ENCODE measurements at regions not wholly inside any gene's neighbourhood (a gene's known extent, or its start where the extent isn't known, plus 50 kb on each side); places are given as distances from the start of the nearest gene placed in this dataset.
"Not testable (repeated sequence)": the region's sequence is repeated elsewhere in the genome, so short reads cannot be mapped to it uniquely, and the experiment has no call there.

- DNase-seq: no peak
These were observed 111.0 kb upstream of the TMEM170B start for GRCh38 chr6:11426571-11426970.

GRCh38 chr6:11425876-11426275, 111.7 kb upstream of the TMEM170B start:
- no peak for DNase-seq

DNA sequence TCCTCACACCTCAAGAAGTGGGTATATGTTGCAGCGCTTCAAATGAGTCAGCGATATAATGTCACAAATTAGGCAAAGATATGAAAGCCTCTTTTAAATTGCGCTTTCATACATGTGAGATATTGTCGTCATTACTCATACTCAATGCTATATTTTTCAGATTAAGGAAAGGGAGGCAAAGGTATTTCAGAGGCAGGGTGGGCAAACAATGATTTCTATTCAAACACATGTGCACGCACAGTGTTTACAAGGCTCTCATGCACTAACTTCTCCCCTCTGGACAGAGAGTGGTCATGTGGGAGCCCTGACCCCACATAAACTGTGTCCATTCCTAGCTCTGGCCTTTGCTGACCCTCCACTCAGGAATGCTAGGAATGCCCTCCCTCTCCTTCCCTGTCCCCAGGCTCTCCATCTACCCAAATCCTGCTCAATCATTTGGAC, 112.1 kb upstream of the TMEM170B start:
- DNase-seq: no peak

- no peak for DNase-seq
These were observed 113.0 kb upstream of the TMEM170B start for GRCh38 chr6:11424395-11425034.

DNA sequence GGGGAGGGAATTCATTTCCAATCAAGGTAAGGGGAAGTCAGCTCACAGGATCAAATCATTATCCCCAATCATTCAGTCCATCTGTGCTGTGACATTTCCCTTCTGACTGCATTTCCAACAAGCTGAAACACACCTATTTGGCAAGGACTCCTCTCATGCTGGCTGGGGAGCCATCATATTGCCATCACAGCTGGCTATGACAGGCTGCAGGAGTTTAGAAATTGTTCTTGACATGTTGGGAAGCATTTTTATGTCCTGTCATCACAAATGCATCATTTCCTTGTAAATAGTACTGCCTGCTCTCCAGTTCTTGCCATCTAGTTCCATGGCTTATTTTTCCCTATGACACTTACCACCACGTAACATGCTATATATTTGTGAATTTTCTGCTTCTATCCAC, 113.9 kb upstream of the TMEM170B start:
- DNase-seq: no peak

DNA sequence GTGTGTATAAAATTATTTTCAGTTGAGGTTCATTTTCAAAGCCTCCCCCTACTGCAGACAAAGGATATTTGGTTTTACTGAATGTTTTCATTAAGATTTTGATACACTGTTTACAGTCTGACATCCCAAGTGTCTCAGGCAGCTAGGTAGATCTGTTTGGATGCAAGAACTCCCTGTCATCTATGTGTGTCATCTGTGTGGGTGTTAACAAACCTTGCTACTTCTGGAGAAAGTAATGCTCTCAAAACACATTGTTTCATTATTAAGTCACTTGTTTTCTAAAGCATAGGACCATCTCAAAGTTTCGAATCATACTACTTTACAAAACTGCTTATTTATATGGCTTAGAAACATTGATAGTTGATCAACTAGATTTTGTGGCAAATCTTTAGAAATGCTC, 114.5 kb upstream of the TMEM170B start:
- DNase-seq: no peak

DNA sequence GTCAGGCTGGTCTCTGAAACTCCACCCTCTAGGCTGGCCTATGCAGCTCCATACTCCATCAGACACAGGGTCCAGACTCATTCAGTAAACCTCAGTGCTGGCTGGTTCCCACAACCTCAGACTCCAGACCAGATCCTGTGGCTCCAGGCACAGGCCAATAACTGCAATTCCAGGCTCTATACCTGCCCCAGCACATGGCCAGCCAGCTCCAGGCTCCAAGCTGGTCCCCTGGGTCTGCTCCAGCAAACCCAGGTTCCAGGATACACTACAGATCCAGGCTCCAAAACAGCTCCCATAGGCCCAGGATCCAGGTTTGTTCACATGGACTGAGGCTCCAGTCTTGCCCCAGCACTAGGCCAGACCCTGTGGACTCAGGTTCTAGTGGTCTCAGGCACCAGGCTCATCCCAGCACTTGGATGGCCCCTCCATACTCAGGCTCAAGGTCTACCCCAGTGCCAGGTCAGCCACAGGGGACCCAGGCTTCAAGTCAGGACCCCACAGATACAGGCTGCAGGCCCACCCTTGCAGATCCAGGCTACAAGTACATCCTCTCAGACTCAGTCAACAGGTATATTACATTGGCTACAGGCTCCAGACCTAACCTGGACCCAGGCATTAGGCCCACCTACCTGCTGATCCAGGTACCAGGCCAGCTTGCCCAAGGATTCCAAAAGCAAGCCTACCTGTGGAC, 117.6 kb upstream of the TMEM170B start:
- no peak for DNase-seq

DNA sequence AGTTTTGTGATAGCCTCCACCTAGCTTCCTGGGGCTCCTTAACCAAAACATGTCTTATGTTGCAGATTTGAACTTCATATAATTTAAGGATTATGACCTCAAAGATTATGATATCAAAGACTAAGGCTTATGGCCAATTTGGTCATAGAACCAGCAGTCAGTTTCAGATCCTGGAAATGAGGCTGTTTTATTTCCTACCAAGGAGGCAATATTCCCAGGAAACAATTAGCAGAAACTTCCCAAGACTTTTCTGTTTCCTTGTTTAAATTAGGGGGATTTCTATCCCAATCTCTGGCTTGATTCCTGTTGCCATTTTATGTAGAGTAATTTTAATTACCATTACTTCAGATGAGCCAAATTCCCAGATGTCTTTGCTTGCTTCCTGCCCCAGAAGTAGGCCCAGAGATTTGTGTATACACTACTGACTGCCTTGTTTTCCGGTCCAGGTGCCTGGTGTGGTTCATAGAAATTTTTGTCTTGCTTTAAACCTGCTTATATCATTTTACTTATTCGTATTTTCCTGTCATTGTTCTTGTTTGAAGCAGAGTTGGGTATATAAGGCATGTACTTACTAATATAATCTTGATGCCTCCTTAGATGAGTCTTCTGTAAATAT, 119.2 kb upstream of the TMEM170B start:
- no peak for DNase-seq

DNA sequence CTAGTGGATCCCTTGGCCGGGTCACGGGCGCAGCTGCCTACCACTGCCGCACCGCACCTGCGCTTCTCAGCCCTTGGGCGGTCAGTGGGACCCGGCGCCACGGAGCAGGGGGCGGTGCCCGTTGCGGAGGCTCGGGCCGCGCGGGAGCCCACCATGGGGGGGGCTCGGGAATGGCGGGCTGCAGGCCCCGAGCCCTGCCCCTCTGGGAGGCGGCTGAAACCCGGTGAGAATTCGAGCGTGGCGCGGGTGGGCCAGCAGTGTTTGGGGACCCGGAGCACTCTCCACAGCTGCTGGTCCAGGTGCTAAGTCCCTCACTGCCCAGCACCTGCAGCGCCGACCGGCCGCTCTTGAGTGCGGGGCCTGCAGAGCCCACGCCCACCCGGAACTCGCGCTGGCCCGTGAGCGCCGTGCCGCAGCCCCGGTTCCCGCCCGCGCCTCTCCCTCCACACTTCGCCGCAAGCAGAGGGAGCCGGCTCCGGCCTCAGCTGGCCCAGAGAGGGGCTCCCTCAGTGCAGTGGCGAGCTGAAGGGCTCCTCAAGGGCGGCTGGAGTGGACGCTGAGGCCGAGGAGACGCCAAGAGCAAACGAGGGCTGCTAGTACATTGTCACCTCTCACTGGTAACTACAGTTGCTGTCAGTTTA, 120.5 kb upstream of the TMEM170B start:
- no peak for DNase-seq

- not testable (repeated sequence) for DNase-seq
These were observed 121.2 kb upstream of the TMEM170B start for GRCh38 chr6:11416099-11416935.

DNA sequence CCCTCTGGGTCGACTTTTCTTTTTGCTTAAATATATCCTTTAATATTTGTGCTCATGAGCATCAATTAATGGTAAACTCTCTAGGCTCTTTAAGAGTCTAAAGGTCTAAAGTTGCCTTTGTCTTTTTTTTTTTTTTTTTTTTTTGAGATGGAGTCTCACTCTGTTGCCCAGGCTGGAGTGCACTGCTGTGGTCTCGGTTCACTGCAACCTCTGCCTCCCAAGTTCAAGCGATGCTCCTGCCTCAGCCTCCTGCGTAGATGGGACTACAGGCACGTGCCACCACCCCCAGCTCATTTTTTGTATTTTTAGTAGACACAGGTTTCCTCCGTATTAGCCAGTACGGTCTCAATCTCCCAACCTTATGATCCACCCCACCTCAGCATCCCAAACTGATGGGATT, 122.0 kb upstream of the TMEM170B start:
- DNase-seq: no peak

GRCh38 chr6:11414176-11414963, 123.2 kb upstream of the TMEM170B start:
- peak in 4 of 5 donors; percentile 22 to 76 (median 38) for DNase-seq

DNA sequence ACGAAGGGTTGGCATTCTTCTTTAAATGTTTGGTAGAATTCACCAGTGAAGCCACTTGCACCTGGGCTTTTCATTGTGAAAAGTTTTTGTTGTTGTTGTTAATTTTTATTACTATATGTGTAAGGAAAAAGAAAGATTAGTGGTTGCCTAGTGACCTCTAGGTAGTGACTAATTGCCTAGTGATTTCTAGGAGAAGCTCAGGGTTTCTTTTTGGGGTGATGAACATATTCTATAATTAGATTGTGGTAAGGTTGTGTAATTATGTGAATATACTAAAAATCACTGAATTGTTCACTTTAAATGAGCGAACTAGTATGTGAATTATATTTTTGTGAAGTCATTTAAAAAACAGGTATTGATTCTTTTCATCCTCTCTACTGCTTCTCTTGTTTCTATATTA, 123.8 kb upstream of the TMEM170B start:
- peak in 1 of 5 donors; percentile 17 for DNase-seq

- peak in 1 of 5 donors; percentile 75 for DNase-seq
These were observed 124.3 kb upstream of the TMEM170B start for GRCh38 chr6:11413117-11413687.

- peak in 1 of 5 donors; percentile 77 for DNase-seq
These were observed 124.9 kb upstream of the TMEM170B start for GRCh38 chr6:11412616-11413015.

DNA sequence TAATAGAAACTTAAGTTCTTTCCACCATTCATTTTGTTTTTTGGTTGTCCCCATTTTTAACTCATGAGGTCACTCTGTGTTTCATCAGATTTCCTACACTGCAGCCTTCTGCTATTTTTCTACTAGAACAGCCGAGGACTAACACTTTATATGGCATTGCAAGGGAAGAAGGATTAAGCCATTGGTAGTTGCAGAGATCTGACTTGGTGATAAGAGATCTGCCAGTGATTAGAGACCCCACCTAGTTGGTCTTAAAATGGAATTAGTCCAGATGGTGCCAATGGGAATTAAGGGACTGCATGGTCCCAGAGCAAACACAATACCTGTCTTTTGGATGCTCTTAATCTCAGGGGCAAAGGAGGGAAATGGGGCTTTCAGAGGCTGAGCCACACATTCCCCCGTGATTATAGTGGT, 125.5 kb upstream of the TMEM170B start:
- peak in 1 of 5 donors; percentile 7 for DNase-seq

DNA sequence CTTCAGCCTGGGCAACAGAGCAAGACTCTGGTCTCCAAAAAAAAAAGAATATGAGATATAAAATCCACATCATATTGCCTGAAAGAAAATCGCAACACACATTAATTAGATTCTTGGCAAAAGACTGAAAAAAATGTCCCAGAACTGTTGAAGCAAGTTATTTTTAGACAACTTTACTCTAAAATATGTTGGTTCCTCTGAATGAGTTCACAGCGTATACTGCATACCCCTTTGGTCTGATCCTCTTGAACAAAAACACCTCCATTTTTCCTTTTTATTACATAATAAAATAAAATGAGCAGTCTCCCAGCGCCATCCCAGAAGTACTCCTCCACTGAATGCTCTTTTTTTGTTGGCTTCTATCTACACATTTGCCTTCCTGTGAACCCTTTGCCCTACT, 126.0 kb upstream of the TMEM170B start:
- no peak for DNase-seq

DNA sequence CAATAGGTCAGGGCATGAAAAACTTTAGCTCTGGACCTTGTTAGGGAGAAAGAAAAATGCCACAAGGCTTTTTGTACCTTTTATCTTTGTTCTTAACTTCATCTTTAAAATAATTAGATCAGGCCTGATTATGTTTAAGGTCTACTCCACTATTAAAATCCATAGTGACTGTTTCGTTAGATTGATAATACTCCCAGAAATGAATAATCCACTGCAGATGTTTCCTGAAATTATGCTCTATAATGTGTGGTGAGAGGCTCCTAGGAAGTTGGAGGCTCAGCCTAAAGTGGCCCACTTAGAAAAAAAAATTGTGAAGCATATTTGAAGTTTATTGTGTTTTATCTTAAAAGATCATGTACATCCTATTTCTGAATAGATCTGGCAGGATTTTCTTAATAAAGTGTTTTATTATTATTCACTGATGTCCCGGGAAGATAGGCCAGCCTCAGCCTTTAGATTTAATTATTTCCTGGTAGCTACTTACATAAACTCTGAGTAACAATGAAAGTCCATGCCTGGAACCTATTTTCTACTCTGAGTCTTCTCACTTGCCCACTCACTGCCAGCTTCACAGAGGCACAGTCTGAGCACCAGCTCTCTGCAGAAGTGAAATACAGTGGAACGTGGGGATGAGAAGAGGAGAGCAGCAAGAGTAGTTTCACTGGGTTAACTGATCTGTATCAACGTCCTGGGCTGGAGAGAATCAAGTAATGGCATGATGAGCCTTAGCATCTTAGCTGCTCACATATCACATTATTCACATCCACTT, 126.8 kb upstream of the TMEM170B start:
- DNase-seq: peak in 1 of 5 donors; percentile 80

GRCh38 chr6:11409371-11409770, 128.2 kb upstream of the TMEM170B start:
- DNase-seq: no peak

GRCh38 chr6:11407414-11407813, 130.1 kb upstream of the TMEM170B start:
- no peak for DNase-seq

DNA sequence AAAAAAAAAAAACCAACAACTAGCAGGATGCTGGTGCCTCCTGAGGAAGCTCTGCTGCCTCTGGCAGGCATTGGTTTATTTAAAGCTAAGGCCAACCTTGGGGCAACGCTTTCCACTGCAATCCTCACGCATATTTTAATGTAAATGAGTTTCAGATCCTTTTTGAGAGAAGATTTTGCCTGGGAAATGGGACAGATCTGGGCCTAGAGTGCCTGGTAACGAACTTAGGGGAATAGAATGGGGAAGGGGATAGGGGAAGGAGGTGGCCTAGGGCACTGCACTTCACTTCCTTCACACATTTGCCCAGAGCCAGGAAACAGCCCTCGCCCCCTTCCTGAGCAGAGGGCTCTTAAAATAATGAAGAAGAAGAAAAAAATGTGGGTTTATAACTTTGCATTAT, 132.7 kb upstream of the TMEM170B start:
- no peak for DNase-seq
